ENCODE measurements at regions not wholly inside any gene's neighbourhood (a gene's known extent, or its start where the extent isn't known, plus 50 kb on each side); places are given as distances from the start of the nearest gene placed in this dataset.

DNA sequence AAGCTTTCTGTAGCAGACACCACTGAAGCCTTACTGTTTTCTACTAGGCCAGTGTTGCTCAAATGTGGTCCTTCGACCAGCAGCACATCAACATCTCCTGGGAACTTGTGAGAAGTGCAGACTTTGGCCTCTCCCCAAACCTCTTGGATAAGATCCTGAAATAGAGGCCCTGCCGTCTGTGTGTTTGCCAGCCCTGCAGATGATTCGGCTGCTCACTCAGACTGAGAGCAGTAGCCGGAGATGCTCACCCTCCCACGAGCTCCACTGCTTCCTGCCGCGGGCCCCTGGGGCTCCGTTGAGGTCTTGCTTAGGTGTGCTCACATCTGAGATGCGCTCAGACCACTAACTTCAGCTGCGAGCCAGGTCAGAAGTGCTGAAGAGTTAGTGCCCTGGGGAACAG lies 129.5 kb upstream of the SSTR4 start:
- ChIA-PET RAD21 (ENCODE audit: unreplicated experiment) (interaction anchor here (0.6 to 1.6 kb wide), 3 partner anchors 8 to 15 kb away, joined by 3 to 7 read pairs (median 4); no protein-coding TSS in a partner anchor), CTCF (interaction anchor here (1.1 to 1.4 kb wide), 2 partner anchors 11 to 54 kb away, joined by 3 to 4 read pairs; no protein-coding TSS in a partner anchor), POLR2A (no interaction called here), SMC1A (ENCODE audit: uncharacterized antibody, unreplicated experiment) (interaction anchor here (0.7 to 1.6 kb wide), 3 partner anchors 11 to 69 kb away, joined by 3 to 11 read pairs (median 7); no protein-coding TSS in a partner anchor)
- in situ Hi-C loops (cut with MboI) (no loop called here), intact Hi-C loops (cut with micrococcal nuclease; ENCODE audit: unreplicated experiment) (no loop called here)
- peak; percentile 66 for ATAC-seq
- Histone ChIP-seq H3K9ac (ENCODE audit: control insufficient read depth, insufficient read depth, low read length) (no peak overlapping the region), H3K79me2 (ENCODE audit: control insufficient read depth, insufficient read depth, low read length) (no peaks in the 10 kb centered on the region), H3K27me3 (replicated peaks in 1 of 2; ENCODE audit: control insufficient read depth in 2 of 2, insufficient read depth in 2 of 2, low read length in 1 of 2) (no peaks in the 10 kb centered on the region), H3K4me2 (ENCODE audit: control insufficient read depth, insufficient read depth) (no peak overlapping the region), H3K4me3 (no peak overlapping the region), H2AFZ (ENCODE audit: control insufficient read depth, low read depth, low read length) (no peak overlapping the region), H3K9me3 (replicated peaks; ENCODE audit: control insufficient read depth, insufficient read depth, low read length) (no peaks in the 10 kb centered on the region), H4K20me1 (ENCODE audit: control insufficient read depth, insufficient read depth) (no peaks in the 10 kb centered on the region), H3K36me3 (ENCODE audit: control insufficient read depth in 2 of 2, insufficient read depth in 2 of 2, low read length in 1 of 2) (no peaks in the 10 kb centered on the region), H3K4me1 (ENCODE audit: control insufficient read depth, insufficient read depth, low read length) (no peaks in the 10 kb centered on the region), H3K27ac (ENCODE audit: control insufficient read depth, insufficient read depth) (no peak overlapping the region)
- 2% methylated on average over 10 of the region's 10 CpGs for WGBS (ENCODE audit: insufficient coverage, insufficient replicate concordance, low lambda C conversion rate, missing lambda C conversion rate)
- FAIRE-seq = no peak
- DNase-seq (ENCODE audit: low read depth, low spot score) = no peak
- TF ChIP-seq IKZF1 (conservative IDR thresholded peaks at IDR 0.05) (peak; percentile 36; the same call in 1 of the 2 replicates), PAX5 (IDR thresholded peaks at IDR 0.05; ENCODE audit: borderline replicate concordance, low read depth, low read length) (no peak), DPF2 (IDR thresholded peaks at IDR 0.05) (0 out of 2 replicates have a peak, but pooled peaks have one; percentile 22)
- no TSS peak for BruUV-seq (replicated peaks)

DNA sequence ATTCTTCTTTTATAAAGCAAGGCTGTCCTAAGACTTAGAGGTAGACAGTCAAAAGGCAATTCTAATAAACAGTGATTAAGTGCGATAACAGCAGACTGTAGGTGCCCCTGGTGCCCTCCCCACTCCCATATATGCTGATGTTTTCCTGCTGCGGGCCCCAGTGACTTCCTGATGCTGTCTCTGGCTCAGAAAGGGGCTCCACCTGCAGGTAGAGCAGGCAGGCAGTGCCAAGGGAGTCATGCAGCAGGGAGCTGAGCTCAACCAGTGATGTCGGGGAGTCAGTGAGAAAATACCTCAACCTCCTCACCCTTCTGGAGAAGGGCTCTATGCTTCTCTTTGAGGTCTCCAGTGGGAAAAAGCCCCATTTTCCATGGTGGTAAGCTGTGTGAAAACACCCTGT lies 126.7 kb upstream of the SSTR4 start:
- Histone ChIP-seq H3K36me3 (ENCODE audit: control insufficient read depth in 2 of 2, insufficient read depth in 2 of 2, low read length in 1 of 2) (no peaks in the 10 kb centered on the region), H3K4me3 (no peak overlapping the region), H3K9me3 (replicated peaks; ENCODE audit: control insufficient read depth, insufficient read depth, low read length) (no peaks in the 10 kb centered on the region), H2AFZ (ENCODE audit: control insufficient read depth, low read depth, low read length) (no peak overlapping the region), H4K20me1 (ENCODE audit: control insufficient read depth, insufficient read depth) (no peaks in the 10 kb centered on the region), H3K79me2 (ENCODE audit: control insufficient read depth, insufficient read depth, low read length) (no peaks in the 10 kb centered on the region), H3K9ac (ENCODE audit: control insufficient read depth, insufficient read depth, low read length) (no peak overlapping the region), H3K27me3 (replicated peaks in 1 of 2; ENCODE audit: control insufficient read depth in 2 of 2, insufficient read depth in 2 of 2, low read length in 1 of 2) (no peaks in the 10 kb centered on the region), H3K4me1 (ENCODE audit: control insufficient read depth, insufficient read depth, low read length) (no peaks in the 10 kb centered on the region), H3K27ac (ENCODE audit: control insufficient read depth, insufficient read depth) (no peak overlapping the region), H3K4me2 (ENCODE audit: control insufficient read depth, insufficient read depth) (no peak overlapping the region)
- ATAC-seq = no peak
- no peak for DNase-seq (ENCODE audit: low read depth, low spot score)
- BruUV-seq (replicated peaks) = no TSS peak
- FAIRE-seq = no peak
- SMC1A ChIA-PET (ENCODE audit: uncharacterized antibody, unreplicated experiment) = interaction anchor here (0.7 to 3.3 kb wide), 7 partner anchors 12 to 216 kb away, joined by 3 to 22 read pairs (median 3); no protein-coding TSS in a partner anchor
- TF ChIP-seq SREBF2 (IDR thresholded peaks at IDR 0.05; ENCODE audit: low read length) = no peak
- TF ChIP-seq ZNF592 (IDR thresholded peaks at IDR 0.05) = no peak
- POLR2A ChIA-PET = no interaction called here
- CTCF ChIA-PET = interaction anchor here (1.1 to 2.3 kb wide), 5 partner anchors 13 to 66 kb away, joined by 3 to 10 read pairs (median 4); no protein-coding TSS in a partner anchor
- 52% methylated on average over 3 of the region's 3 CpGs for whole genome bisulfite sequencing (ENCODE audit: insufficient coverage, insufficient replicate concordance, low lambda C conversion rate, missing lambda C conversion rate)
- in situ Hi-C loops (cut with MboI) (no loop called here), intact Hi-C loops (cut with micrococcal nuclease; ENCODE audit: unreplicated experiment) (no loop called here)
- RAD21 ChIA-PET (ENCODE audit: unreplicated experiment) = interaction anchor here (1.9 kb wide), 1 partner anchor 57 kb away, joined by 7 read pairs; no protein-coding TSS in a partner anchor

Data from GM12878 (cell line).